ENCODE measurements at regions not wholly inside any gene's neighbourhood (a gene's known extent, or its start where the extent isn't known, plus 50 kb on each side); places are given as distances from the start of the nearest gene placed in this dataset.

- TF ChIP-seq CTCF (IDR thresholded peaks at IDR 0.05), result no peak
- no peak for TF ChIP-seq EP300 (IDR thresholded peaks at IDR 0.05)
Measured at GRCh38 chr5:89270901-89271300, 387.9 kb upstream of the MEF2C start.
